ENCODE measurements at regions not wholly inside any gene's neighbourhood (a gene's known extent, or its start where the extent isn't known, plus 50 kb on each side); places are given as distances from the start of the nearest gene placed in this dataset.

GRCh38 chr2:77807531-77808215 is 285.5 kb upstream of the LRRTM4 start:
- Histone ChIP-seq H3K27ac (ENCODE audit: low read depth in 1 of 3, low read length in 2 of 3) (no peak overlapping the region), H3K27me3 (ENCODE audit: control insufficient read depth in 3 of 3, insufficient read depth in 3 of 3, low read length in 3 of 3) (no peaks in the 10 kb centered on the region), H3K4me1 (ENCODE audit: control insufficient read depth in 3 of 3, insufficient read depth in 2 of 3, low read depth in 1 of 3, low read length in 2 of 3) (no peaks in the 10 kb centered on the region), H3K36me3 (ENCODE audit: control insufficient read depth in 3 of 3, insufficient read depth in 2 of 3, low read depth in 1 of 3, low read length in 3 of 3) (no peaks in the 10 kb centered on the region), H3K9me3 (ENCODE audit: control insufficient read depth in 2 of 2, insufficient read depth in 1 of 2, low read depth in 1 of 2, low read length in 1 of 2) (no peaks in the 10 kb centered on the region), H3K4me3 (ENCODE audit: low read depth in 1 of 3, low read length in 3 of 3) (no peak overlapping the region)
- 15 to 53% (median 31%) methylated on average over 7 of the region's 7 CpGs for WGBS, 3 donors
- FAIRE-seq (no peak), DNase-seq (peak; percentile 42 to 75)

DNA sequence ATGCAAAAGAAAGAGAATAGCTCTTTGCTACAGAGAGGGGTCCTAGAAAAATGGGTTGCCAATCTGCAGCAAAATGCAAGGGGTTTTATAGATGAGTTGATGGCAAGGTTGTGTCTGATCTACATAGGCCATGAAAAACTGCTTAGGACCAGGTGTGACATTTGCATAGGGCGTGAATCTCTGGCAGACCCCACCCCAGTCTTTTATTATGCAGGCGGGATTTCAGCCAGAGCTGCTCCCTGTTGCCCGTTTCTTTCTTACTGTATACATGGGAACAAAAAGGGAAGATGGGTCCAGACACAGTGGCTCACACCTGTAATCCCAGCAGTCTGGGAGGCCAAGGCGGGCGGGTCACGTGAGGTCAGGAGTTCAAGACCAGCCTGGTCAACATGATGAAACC is 286.4 kb upstream of the LRRTM4 start:
- Histone ChIP-seq H3K27me3 (ENCODE audit: control insufficient read depth in 3 of 3, insufficient read depth in 3 of 3, low read length in 3 of 3) (no peaks in the 10 kb centered on the region), H3K4me3 (ENCODE audit: low read depth in 1 of 3, low read length in 3 of 3) (no peak overlapping the region), H3K27ac (ENCODE audit: low read depth in 1 of 3, low read length in 2 of 3) (no peak overlapping the region), H3K9me3 (ENCODE audit: control insufficient read depth in 2 of 2, insufficient read depth in 1 of 2, low read depth in 1 of 2, low read length in 1 of 2) (no peaks in the 10 kb centered on the region), H3K36me3 (ENCODE audit: control insufficient read depth in 3 of 3, insufficient read depth in 2 of 3, low read depth in 1 of 3, low read length in 3 of 3) (no peaks in the 10 kb centered on the region), H3K4me1 (ENCODE audit: control insufficient read depth in 3 of 3, insufficient read depth in 2 of 3, low read depth in 1 of 3, low read length in 2 of 3) (no peaks in the 10 kb centered on the region)
- 55 to 77% (median 60%) methylated on average over 6 of the region's 6 CpGs for WGBS, 3 donors
- FAIRE-seq (no peak), DNase-seq (no peak)

DNA sequence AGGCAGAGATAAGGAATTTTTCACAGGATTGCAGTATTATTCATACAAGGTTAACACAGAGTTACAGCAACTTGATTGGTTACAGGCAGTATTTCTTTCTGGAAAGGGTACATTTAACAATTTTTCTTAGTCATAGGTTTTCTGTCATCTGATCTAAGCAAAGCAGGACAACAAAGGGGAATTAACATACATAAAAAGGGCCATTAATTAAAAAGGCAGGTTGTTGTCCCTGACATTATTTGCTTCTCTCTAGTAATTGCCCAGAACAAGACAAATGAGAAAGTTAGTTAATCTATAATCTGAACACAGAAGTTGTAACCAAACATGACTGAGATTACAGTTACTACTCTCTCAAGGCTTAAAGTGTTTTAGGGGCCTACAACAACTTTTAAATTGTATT is 291.4 kb upstream of the LRRTM4 start:
- H3K36me3 ChIP-seq (ENCODE audit: control insufficient read depth in 3 of 3, insufficient read depth in 2 of 3, low read depth in 1 of 3, low read length in 3 of 3) = no peaks in the 10 kb centered on the region
- DNase-seq (peak in 1 of 2 donors; percentile 5), FAIRE-seq (no peak)
- H3K9me3 ChIP-seq (ENCODE audit: control insufficient read depth in 2 of 2, insufficient read depth in 1 of 2, low read depth in 1 of 2, low read length in 1 of 2) = no peaks in the 10 kb centered on the region
- H3K4me3 ChIP-seq (ENCODE audit: low read depth in 1 of 3, low read length in 3 of 3) = no peak overlapping the region
- H3K27ac ChIP-seq (ENCODE audit: low read depth in 1 of 3, low read length in 2 of 3) = no peak overlapping the region
- no peaks in the 10 kb centered on the region for H3K4me1 ChIP-seq (ENCODE audit: control insufficient read depth in 3 of 3, insufficient read depth in 2 of 3, low read depth in 1 of 3, low read length in 2 of 3)
- no peaks in the 10 kb centered on the region for H3K27me3 ChIP-seq (ENCODE audit: control insufficient read depth in 3 of 3, insufficient read depth in 3 of 3, low read length in 3 of 3)

DNA sequence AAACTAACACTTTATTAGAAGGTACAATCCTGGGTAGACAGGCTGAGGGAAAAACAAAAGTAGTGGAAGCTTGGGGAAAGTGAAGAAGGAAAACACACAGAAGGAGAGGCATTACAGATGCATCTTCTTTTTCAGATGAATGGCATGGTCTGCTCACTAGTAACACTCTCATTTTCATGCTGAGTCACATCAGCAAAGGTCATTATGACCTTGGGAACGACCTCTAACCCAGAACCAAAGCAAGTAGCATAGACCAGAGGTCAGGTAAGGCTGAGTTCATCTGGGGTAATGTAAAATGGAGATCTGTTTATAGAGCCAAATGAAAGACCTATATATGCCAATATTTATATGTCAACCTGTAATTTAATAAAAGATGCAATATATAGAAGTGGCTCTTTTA is 294.4 kb upstream of the LRRTM4 start:
- FAIRE-seq (no peak), DNase-seq (no peak)
- Histone ChIP-seq H3K9me3 (ENCODE audit: control insufficient read depth in 2 of 2, insufficient read depth in 1 of 2, low read depth in 1 of 2, low read length in 1 of 2) (no peaks in the 10 kb centered on the region), H3K4me3 (ENCODE audit: low read depth in 1 of 3, low read length in 3 of 3) (no peak overlapping the region), H3K36me3 (ENCODE audit: control insufficient read depth in 3 of 3, insufficient read depth in 2 of 3, low read depth in 1 of 3, low read length in 3 of 3) (no peaks in the 10 kb centered on the region), H3K27me3 (ENCODE audit: control insufficient read depth in 3 of 3, insufficient read depth in 3 of 3, low read length in 3 of 3) (no peaks in the 10 kb centered on the region), H3K4me1 (ENCODE audit: control insufficient read depth in 3 of 3, insufficient read depth in 2 of 3, low read depth in 1 of 3, low read length in 2 of 3) (no peaks in the 10 kb centered on the region), H3K27ac (ENCODE audit: low read depth in 1 of 3, low read length in 2 of 3) (no peak overlapping the region)
- 18 to 30% (median 24%) methylated on average over 1 of the region's 1 CpG for WGBS, 3 donors

GRCh38 chr2:77818186-77818585 is 296.0 kb upstream of the LRRTM4 start:
- H3K36me3 ChIP-seq (ENCODE audit: control insufficient read depth in 3 of 3, insufficient read depth in 2 of 3, low read depth in 1 of 3, low read length in 3 of 3) = no peaks in the 10 kb centered on the region
- no peaks in the 10 kb centered on the region for H3K9me3 ChIP-seq (ENCODE audit: control insufficient read depth in 2 of 2, insufficient read depth in 1 of 2, low read depth in 1 of 2, low read length in 1 of 2)
- H3K4me3 ChIP-seq (ENCODE audit: low read depth in 1 of 3, low read length in 3 of 3) = no peak overlapping the region
- no peaks in the 10 kb centered on the region for H3K4me1 ChIP-seq (ENCODE audit: control insufficient read depth in 3 of 3, insufficient read depth in 2 of 3, low read depth in 1 of 3, low read length in 2 of 3)
- H3K27ac ChIP-seq (ENCODE audit: low read depth in 1 of 3, low read length in 2 of 3) = no peak overlapping the region
- DNase-seq (no peak), FAIRE-seq (no peak)
- H3K27me3 ChIP-seq (ENCODE audit: control insufficient read depth in 3 of 3, insufficient read depth in 3 of 3, low read length in 3 of 3) = no peaks in the 10 kb centered on the region

DNA sequence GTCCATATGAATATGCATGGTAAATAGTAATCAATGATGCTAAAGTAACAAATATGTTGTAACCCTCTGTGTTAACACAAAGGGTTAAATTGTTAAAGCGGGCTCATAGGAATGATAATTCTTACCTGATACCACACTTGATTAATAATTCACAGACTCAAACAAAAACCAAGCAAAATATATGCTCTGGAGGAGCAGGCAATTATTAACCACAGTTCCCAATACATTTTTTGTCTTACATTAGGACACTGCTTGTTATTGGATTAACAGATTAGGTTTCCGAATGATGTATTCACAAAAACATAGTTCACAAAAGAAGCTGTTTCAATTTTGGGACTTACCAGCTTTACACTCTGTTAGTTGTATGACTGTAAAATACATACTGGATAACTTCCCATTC is 300.9 kb upstream of the LRRTM4 start:
- 13 to 62% (median 22%) methylated on average over 2 of the region's 2 CpGs for WGBS, 3 donors

DNA sequence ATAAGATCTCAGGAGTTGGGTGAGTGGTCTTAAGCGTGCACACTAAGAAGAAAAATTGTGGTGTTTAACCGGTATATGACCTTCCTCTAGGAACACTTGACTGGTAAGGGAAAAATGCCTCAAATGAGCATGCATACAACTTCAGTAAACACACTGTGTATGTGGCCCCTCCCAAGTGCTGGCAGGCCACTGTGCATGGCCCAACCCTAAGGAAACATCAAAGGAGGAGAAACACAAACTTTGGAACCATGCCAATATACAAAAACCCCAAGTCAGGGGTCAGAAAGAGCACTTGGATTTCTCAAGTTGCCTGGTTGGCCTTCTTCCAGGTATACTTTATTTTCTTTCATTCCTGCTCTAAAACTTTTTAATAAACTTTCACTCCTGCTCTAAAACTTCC is 308.9 kb upstream of the LRRTM4 start:
- Histone ChIP-seq H3K27ac (ENCODE audit: low read depth in 1 of 3, low read length in 2 of 3) (no peak overlapping the region), H3K4me3 (ENCODE audit: low read depth in 1 of 3, low read length in 3 of 3) (no peak overlapping the region), H3K9me3 (ENCODE audit: control insufficient read depth in 2 of 2, insufficient read depth in 1 of 2, low read depth in 1 of 2, low read length in 1 of 2) (peaks cover 3 to 24% of the 10 kb centered on the region in 2 donors), H3K27me3 (ENCODE audit: control insufficient read depth in 3 of 3, insufficient read depth in 3 of 3, low read length in 3 of 3) (no peaks in the 10 kb centered on the region), H3K4me1 (ENCODE audit: control insufficient read depth in 3 of 3, insufficient read depth in 2 of 3, low read depth in 1 of 3, low read length in 2 of 3) (no peaks in the 10 kb centered on the region), H3K36me3 (ENCODE audit: control insufficient read depth in 3 of 3, insufficient read depth in 2 of 3, low read depth in 1 of 3, low read length in 3 of 3) (no peaks in the 10 kb centered on the region)
- WGBS, 3 donors = 58 to 77% (median 74%) methylated on average over 2 of the region's 2 CpGs
- FAIRE-seq (no peak), DNase-seq (peak in 1 of 2 donors; percentile 33)

More for the DNA sequence above, 300.9 kb upstream of the LRRTM4 start:
- H3K9me3 ChIP-seq (ENCODE audit: control insufficient read depth in 2 of 2, insufficient read depth in 1 of 2, low read depth in 1 of 2, low read length in 1 of 2) = no peaks in the 10 kb centered on the region
- H3K27ac ChIP-seq (ENCODE audit: low read depth in 1 of 3, low read length in 2 of 3) = no peak overlapping the region
- H3K27me3 ChIP-seq (ENCODE audit: control insufficient read depth in 3 of 3, insufficient read depth in 3 of 3, low read length in 3 of 3) = no peaks in the 10 kb centered on the region
- H3K36me3 ChIP-seq (ENCODE audit: control insufficient read depth in 3 of 3, insufficient read depth in 2 of 3, low read depth in 1 of 3, low read length in 3 of 3) = no peaks in the 10 kb centered on the region
- DNase-seq (no peak), FAIRE-seq (no peak)
- no peak overlapping the region for H3K4me3 ChIP-seq (ENCODE audit: low read depth in 1 of 3, low read length in 3 of 3)
- no peaks in the 10 kb centered on the region for H3K4me1 ChIP-seq (ENCODE audit: control insufficient read depth in 3 of 3, insufficient read depth in 2 of 3, low read depth in 1 of 3, low read length in 2 of 3)

- Histone ChIP-seq H3K4me3 (ENCODE audit: low read depth in 1 of 3, low read length in 3 of 3) (no peak overlapping the region), H3K27me3 (ENCODE audit: control insufficient read depth in 3 of 3, insufficient read depth in 3 of 3, low read length in 3 of 3) (no peaks in the 10 kb centered on the region), H3K27ac (ENCODE audit: low read depth in 1 of 3, low read length in 2 of 3) (no peak overlapping the region), H3K36me3 (ENCODE audit: control insufficient read depth in 3 of 3, insufficient read depth in 2 of 3, low read depth in 1 of 3, low read length in 3 of 3) (no peaks in the 10 kb centered on the region), H3K9me3 (ENCODE audit: control insufficient read depth in 2 of 2, insufficient read depth in 1 of 2, low read depth in 1 of 2, low read length in 1 of 2) (peaks cover 3 to 27% of the 10 kb centered on the region in 2 donors), H3K4me1 (ENCODE audit: control insufficient read depth in 3 of 3, insufficient read depth in 2 of 3, low read depth in 1 of 3, low read length in 2 of 3) (no peaks in the 10 kb centered on the region)
- WGBS, 3 donors = 80 to 86% (median 85%) methylated on average over 1 of the region's 1 CpG
- FAIRE-seq (no peak), DNase-seq (no peak)
Measured at GRCh38 chr2:77831471-77831870, 309.3 kb upstream of the LRRTM4 start.

DNA sequence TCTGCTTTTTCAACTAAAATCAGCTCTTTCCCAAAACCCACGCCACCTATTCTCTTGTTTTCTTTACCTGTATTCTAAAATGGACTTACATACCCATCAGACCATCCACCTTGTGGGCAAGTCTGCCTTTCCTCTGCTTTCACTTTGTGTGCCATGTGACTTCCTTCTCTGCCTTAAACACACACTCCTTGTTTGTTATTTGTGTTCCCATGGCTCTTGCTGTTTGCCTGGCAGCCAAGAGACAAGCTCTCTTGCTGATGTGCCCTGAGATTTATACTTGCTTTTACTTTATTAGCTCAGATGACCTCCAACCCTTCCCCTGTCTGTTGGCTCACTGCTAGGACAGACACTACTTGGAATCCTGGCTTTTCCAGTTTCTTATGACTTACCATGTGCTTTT is 309.7 kb upstream of the LRRTM4 start:
- peaks cover 5 to 27% of the 10 kb centered on the region in 2 donors for H3K9me3 ChIP-seq (ENCODE audit: control insufficient read depth in 2 of 2, insufficient read depth in 1 of 2, low read depth in 1 of 2, low read length in 1 of 2)
- WGBS, 3 donors = 36 to 91% (median 66%) methylated on average over 1 of the region's 1 CpG
- peak in 1 of 2 donors; percentile 22 for DNase-seq
- no peak overlapping the region for H3K27ac ChIP-seq (ENCODE audit: low read depth in 1 of 3, low read length in 2 of 3)
- no peak overlapping the region for H3K4me3 ChIP-seq (ENCODE audit: low read depth in 1 of 3, low read length in 3 of 3)
- no peaks in the 10 kb centered on the region for H3K27me3 ChIP-seq (ENCODE audit: control insufficient read depth in 3 of 3, insufficient read depth in 3 of 3, low read length in 3 of 3)
- H3K36me3 ChIP-seq (ENCODE audit: control insufficient read depth in 3 of 3, insufficient read depth in 2 of 3, low read depth in 1 of 3, low read length in 3 of 3) = no peaks in the 10 kb centered on the region
- no peak for FAIRE-seq
- no peaks in the 10 kb centered on the region for H3K4me1 ChIP-seq (ENCODE audit: control insufficient read depth in 3 of 3, insufficient read depth in 2 of 3, low read depth in 1 of 3, low read length in 2 of 3)

Data from small intestine (tissue), 7 donors.